ENCODE measurements at regions not wholly inside any gene's neighbourhood (a gene's known extent, or its start where the extent isn't known, plus 50 kb on each side); places are given as distances from the start of the nearest gene placed in this dataset.
"Not testable (repeated sequence)": the region's sequence is repeated elsewhere in the genome, so short reads cannot be mapped to it uniquely, and the experiment has no call there.

GRCh38 chr5:4027088-4027734 lies 431.6 kb downstream of the IRX1 start:
- H3K27ac Mint-ChIP-seq (ENCODE audit: unreplicated experiment), result no peak overlapping the region
- no TSS peak for BruUV-seq (replicated peaks)
- H3K4me3 Mint-ChIP-seq (ENCODE audit: unreplicated experiment), result no peak overlapping the region
- Histone ChIP-seq H3K4me3 (ENCODE audit: low read depth, low read length) (no peak overlapping the region), H3K9me3 (no peaks in the 10 kb centered on the region), H3K4me1 (no peaks in the 10 kb centered on the region), H3K36me3 (ENCODE audit: control insufficient read depth, insufficient read depth, low read length) (no peaks in the 10 kb centered on the region), H3K27me3 (replicated peaks; ENCODE audit: control insufficient read depth, insufficient read depth, low read length) (no peaks in the 10 kb centered on the region)
- H3K9me3 Mint-ChIP-seq (ENCODE audit: unreplicated experiment), result peaks cover 16% of the 10 kb centered on the region
- POLR2A ChIA-PET, result no interaction called here
- CTCF ChIA-PET, result no interaction called here
- no peaks in the 10 kb centered on the region for H3K4me1 Mint-ChIP-seq (ENCODE audit: low read depth, unreplicated experiment)
- no peak for DNase-seq
- H3K36me3 Mint-ChIP-seq (ENCODE audit: insufficient read depth, unreplicated experiment), result no peaks in the 10 kb centered on the region
- intact Hi-C loops (cut with micrococcal nuclease; ENCODE audit: unreplicated experiment), result no loop called here
- peaks cover 4% of the 10 kb centered on the region for H3K27me3 Mint-ChIP-seq (ENCODE audit: insufficient read depth, unreplicated experiment)
- TF ChIP-seq CTCF (IDR thresholded peaks at IDR 0.05; ENCODE audit: insufficient read depth in 1 of 2, low read depth in 1 of 2, low read length in 1 of 2, severe bottlenecking in 1 of 2, unreplicated experiment in 1 of 2), result no peak

- intact Hi-C loops (cut with micrococcal nuclease; ENCODE audit: unreplicated experiment), result no loop called here
- Histone ChIP-seq H3K27me3 (replicated peaks; ENCODE audit: control insufficient read depth, insufficient read depth, low read length) (no peaks in the 10 kb centered on the region), H3K4me3 (ENCODE audit: low read depth, low read length) (no peak overlapping the region), H3K36me3 (ENCODE audit: control insufficient read depth, insufficient read depth, low read length) (no peaks in the 10 kb centered on the region), H3K9me3 (no peaks in the 10 kb centered on the region), H3K4me1 (no peaks in the 10 kb centered on the region)
- H3K27ac Mint-ChIP-seq (ENCODE audit: unreplicated experiment), result no peak overlapping the region
- H3K4me3 Mint-ChIP-seq (ENCODE audit: unreplicated experiment), result no peak overlapping the region
- H3K4me1 Mint-ChIP-seq (ENCODE audit: low read depth, unreplicated experiment), result no peaks in the 10 kb centered on the region
- POLR2A ChIA-PET, result no interaction called here
- peaks cover 18% of the 10 kb centered on the region for H3K9me3 Mint-ChIP-seq (ENCODE audit: unreplicated experiment)
- TF ChIP-seq CTCF (IDR thresholded peaks at IDR 0.05; ENCODE audit: insufficient read depth in 1 of 2, low read depth in 1 of 2, low read length in 1 of 2, severe bottlenecking in 1 of 2, unreplicated experiment in 1 of 2), result no peak
- CTCF ChIA-PET, result no interaction called here
- H3K27me3 Mint-ChIP-seq (ENCODE audit: insufficient read depth, unreplicated experiment), result no peaks in the 10 kb centered on the region
- no TSS peak for BruUV-seq (replicated peaks)
- no peaks in the 10 kb centered on the region for H3K36me3 Mint-ChIP-seq (ENCODE audit: insufficient read depth, unreplicated experiment)
- no peak for DNase-seq
Observed at GRCh38 chr5:4028384-4028783, 432.8 kb downstream of the IRX1 start.

GRCh38 chr5:4033546-4033945 lies 437.9 kb downstream of the IRX1 start:
- H3K36me3 Mint-ChIP-seq (ENCODE audit: insufficient read depth, unreplicated experiment); intact Hi-C loops (cut with micrococcal nuclease; ENCODE audit: unreplicated experiment): not testable (repeated sequence)

GRCh38 chr5:4036861-4037260 lies 441.2 kb downstream of the IRX1 start:
- intact Hi-C loops (cut with micrococcal nuclease; ENCODE audit: unreplicated experiment), result no loop called here
- no peak overlapping the region for H3K27ac Mint-ChIP-seq (ENCODE audit: unreplicated experiment)
- H3K27me3 Mint-ChIP-seq (ENCODE audit: insufficient read depth, unreplicated experiment), result peaks cover 3% of the 10 kb centered on the region
- H3K4me3 ChIP-seq (ENCODE audit: low read depth, low read length), result no peak overlapping the region
- TF ChIP-seq CTCF (IDR thresholded peaks at IDR 0.05; ENCODE audit: insufficient read depth in 1 of 2, low read depth in 1 of 2, low read length in 1 of 2, severe bottlenecking in 1 of 2, unreplicated experiment in 1 of 2), result no peak
- H3K4me3 Mint-ChIP-seq (ENCODE audit: unreplicated experiment), result no peak overlapping the region
- BruUV-seq (replicated peaks), result no TSS peak
- H3K4me1 ChIP-seq, result no peaks in the 10 kb centered on the region
- peaks cover 20% of the 10 kb centered on the region for H3K9me3 Mint-ChIP-seq (ENCODE audit: unreplicated experiment)
- DNase-seq, result no peak
- no peaks in the 10 kb centered on the region for H3K36me3 Mint-ChIP-seq (ENCODE audit: insufficient read depth, unreplicated experiment)
- ChIA-PET POLR2A (no interaction called here), CTCF (no interaction called here)
- no peaks in the 10 kb centered on the region for H3K4me1 Mint-ChIP-seq (ENCODE audit: low read depth, unreplicated experiment)
- no peaks in the 10 kb centered on the region for H3K36me3 ChIP-seq (ENCODE audit: control insufficient read depth, insufficient read depth, low read length)
- H3K27me3 ChIP-seq (replicated peaks; ENCODE audit: control insufficient read depth, insufficient read depth, low read length), result no peaks in the 10 kb centered on the region
- no peaks in the 10 kb centered on the region; the same call in 1 of the 2 replicates for H3K9me3 ChIP-seq

More at GRCh38 chr5:4033546-4033945, 437.9 kb downstream of the IRX1 start:
- H3K4me1 ChIP-seq; H3K36me3 ChIP-seq (ENCODE audit: control insufficient read depth, insufficient read depth, low read length); H3K9me3 ChIP-seq; H3K27me3 Mint-ChIP-seq (ENCODE audit: insufficient read depth, unreplicated experiment); H3K4me1 Mint-ChIP-seq (ENCODE audit: low read depth, unreplicated experiment); POLR2A ChIA-PET; H3K27ac Mint-ChIP-seq (ENCODE audit: unreplicated experiment); BruUV-seq (replicated peaks); H3K4me3 ChIP-seq (ENCODE audit: low read depth, low read length); DNase-seq; CTCF ChIA-PET; H3K27me3 ChIP-seq (replicated peaks; ENCODE audit: control insufficient read depth, insufficient read depth, low read length); H3K4me3 Mint-ChIP-seq (ENCODE audit: unreplicated experiment): not testable (repeated sequence)
- H3K9me3 Mint-ChIP-seq (ENCODE audit: unreplicated experiment), result peaks cover 26% of the 10 kb centered on the region

Measured in Caco-2 (cell line).